ENCODE measurements at regions not wholly inside any gene's neighbourhood (a gene's known extent, or its start where the extent isn't known, plus 50 kb on each side); places are given as distances from the start of the nearest gene placed in this dataset.

- Mint-ChIP-seq H3K27ac (no peak overlapping the region), H3K27me3 (ENCODE audit: insufficient read depth) (no peaks in the 10 kb centered on the region), H3K9me3 (no peaks in the 10 kb centered on the region), H3K36me3 (ENCODE audit: low read depth) (no peaks in the 10 kb centered on the region), H3K4me1 (ENCODE audit: low read depth) (no peaks in the 10 kb centered on the region), H3K4me3 (no peak overlapping the region)
- intact Hi-C loops (cut with micrococcal nuclease), result no loop called here
- no peak for DNase-seq (ENCODE audit: low spot score)
Measured at GRCh38 chr4:138420471-138420870, 178.3 kb upstream of the SLC7A11 start.

- no peaks in the 10 kb centered on the region for H3K36me3 Mint-ChIP-seq (ENCODE audit: low read depth)
- intact Hi-C loops (cut with micrococcal nuclease), result no loop called here
- no peak overlapping the region for H3K27ac Mint-ChIP-seq
- no peak overlapping the region for H3K4me3 Mint-ChIP-seq
- DNase-seq (ENCODE audit: low spot score), result no peak
- no peaks in the 10 kb centered on the region for H3K4me1 Mint-ChIP-seq (ENCODE audit: low read depth)
- no peaks in the 10 kb centered on the region for H3K9me3 Mint-ChIP-seq
- no peaks in the 10 kb centered on the region for H3K27me3 Mint-ChIP-seq (ENCODE audit: insufficient read depth)
Measured at GRCh38 chr4:138414202-138414601, 172.1 kb upstream of the SLC7A11 start.

GRCh38 chr4:138413273-138413672 lies 171.1 kb upstream of the SLC7A11 start:
- no peak for DNase-seq (ENCODE audit: low spot score)
- Mint-ChIP-seq H3K36me3 (ENCODE audit: low read depth) (no peaks in the 10 kb centered on the region), H3K4me1 (ENCODE audit: low read depth) (no peaks in the 10 kb centered on the region), H3K9me3 (no peaks in the 10 kb centered on the region), H3K27ac (no peak overlapping the region), H3K27me3 (ENCODE audit: insufficient read depth) (no peaks in the 10 kb centered on the region), H3K4me3 (no peak overlapping the region)
- intact Hi-C loops (cut with micrococcal nuclease), result no loop called here

- no peaks in the 10 kb centered on the region for H3K27me3 Mint-ChIP-seq (ENCODE audit: insufficient read depth)
- H3K4me1 Mint-ChIP-seq (ENCODE audit: low read depth), result no peaks in the 10 kb centered on the region
- no peaks in the 10 kb centered on the region for H3K36me3 Mint-ChIP-seq (ENCODE audit: low read depth)
- H3K27ac Mint-ChIP-seq, result no peak overlapping the region
- H3K9me3 Mint-ChIP-seq, result no peaks in the 10 kb centered on the region
- DNase-seq (ENCODE audit: low spot score), result no peak
- intact Hi-C loops (cut with micrococcal nuclease), result no loop called here
- H3K4me3 Mint-ChIP-seq, result no peak overlapping the region
Measured at GRCh38 chr4:138412847-138413246, 170.7 kb upstream of the SLC7A11 start.

GRCh38 chr4:138410266-138410665 lies 168.1 kb upstream of the SLC7A11 start:
- Mint-ChIP-seq H3K27ac (no peak overlapping the region), H3K4me3 (no peak overlapping the region), H3K27me3 (ENCODE audit: insufficient read depth) (no peaks in the 10 kb centered on the region), H3K9me3 (no peaks in the 10 kb centered on the region), H3K4me1 (ENCODE audit: low read depth) (no peaks in the 10 kb centered on the region), H3K36me3 (ENCODE audit: low read depth) (no peaks in the 10 kb centered on the region)
- no peak for DNase-seq (ENCODE audit: low spot score)
- intact Hi-C loops (cut with micrococcal nuclease), result no loop called here

GRCh38 chr4:138409670-138410069 lies 167.5 kb upstream of the SLC7A11 start:
- H3K27me3 Mint-ChIP-seq (ENCODE audit: insufficient read depth), result no peaks in the 10 kb centered on the region
- DNase-seq (ENCODE audit: low spot score), result no peak
- intact Hi-C loops (cut with micrococcal nuclease), result no loop called here
- H3K9me3 Mint-ChIP-seq, result no peaks in the 10 kb centered on the region
- H3K27ac Mint-ChIP-seq, result no peak overlapping the region
- H3K4me1 Mint-ChIP-seq (ENCODE audit: low read depth), result no peaks in the 10 kb centered on the region
- no peak overlapping the region for H3K4me3 Mint-ChIP-seq
- H3K36me3 Mint-ChIP-seq (ENCODE audit: low read depth), result no peaks in the 10 kb centered on the region

- DNase-seq (ENCODE audit: low spot score), result no peak
- no peaks in the 10 kb centered on the region for H3K9me3 Mint-ChIP-seq
- H3K4me3 Mint-ChIP-seq, result no peak overlapping the region
- intact Hi-C loops (cut with micrococcal nuclease), result no loop called here
- H3K4me1 Mint-ChIP-seq (ENCODE audit: low read depth), result no peaks in the 10 kb centered on the region
- no peaks in the 10 kb centered on the region for H3K36me3 Mint-ChIP-seq (ENCODE audit: low read depth)
- H3K27me3 Mint-ChIP-seq (ENCODE audit: insufficient read depth), result no peaks in the 10 kb centered on the region
- no peak overlapping the region for H3K27ac Mint-ChIP-seq
Measured at GRCh38 chr4:138408758-138409157, 166.6 kb upstream of the SLC7A11 start.

GRCh38 chr4:138407329-138407728 lies 165.2 kb upstream of the SLC7A11 start:
- no peak for DNase-seq (ENCODE audit: low spot score)
- H3K27me3 Mint-ChIP-seq (ENCODE audit: insufficient read depth), result no peaks in the 10 kb centered on the region
- no peaks in the 10 kb centered on the region for H3K36me3 Mint-ChIP-seq (ENCODE audit: low read depth)
- no peak overlapping the region for H3K27ac Mint-ChIP-seq
- H3K4me1 Mint-ChIP-seq (ENCODE audit: low read depth), result no peaks in the 10 kb centered on the region
- no peaks in the 10 kb centered on the region for H3K9me3 Mint-ChIP-seq
- intact Hi-C loops (cut with micrococcal nuclease), result no loop called here
- no peak overlapping the region for H3K4me3 Mint-ChIP-seq

GRCh38 chr4:138406876-138407275 lies 164.7 kb upstream of the SLC7A11 start:
- Mint-ChIP-seq H3K4me1 (ENCODE audit: low read depth) (no peaks in the 10 kb centered on the region), H3K36me3 (ENCODE audit: low read depth) (no peaks in the 10 kb centered on the region), H3K27me3 (ENCODE audit: insufficient read depth) (no peaks in the 10 kb centered on the region), H3K9me3 (no peaks in the 10 kb centered on the region), H3K27ac (no peak overlapping the region), H3K4me3 (no peak overlapping the region)
- intact Hi-C loops (cut with micrococcal nuclease), result no loop called here
- DNase-seq (ENCODE audit: low spot score), result no peak

- Mint-ChIP-seq H3K4me1 (ENCODE audit: low read depth) (no peaks in the 10 kb centered on the region), H3K27me3 (ENCODE audit: insufficient read depth) (no peaks in the 10 kb centered on the region), H3K4me3 (no peak overlapping the region), H3K36me3 (ENCODE audit: low read depth) (no peaks in the 10 kb centered on the region), H3K9me3 (no peaks in the 10 kb centered on the region), H3K27ac (no peak overlapping the region)
- DNase-seq (ENCODE audit: low spot score), result no peak
- intact Hi-C loops (cut with micrococcal nuclease), result no loop called here
Measured at GRCh38 chr4:138405934-138406567, 163.9 kb upstream of the SLC7A11 start.

- Mint-ChIP-seq H3K27ac (no peak overlapping the region), H3K4me1 (ENCODE audit: low read depth) (no peaks in the 10 kb centered on the region), H3K27me3 (ENCODE audit: insufficient read depth) (no peaks in the 10 kb centered on the region), H3K36me3 (ENCODE audit: low read depth) (no peaks in the 10 kb centered on the region), H3K4me3 (no peak overlapping the region), H3K9me3 (no peaks in the 10 kb centered on the region)
- intact Hi-C loops (cut with micrococcal nuclease), result no loop called here
- DNase-seq (ENCODE audit: low spot score), result no peak
Measured at GRCh38 chr4:138405466-138405891, 163.3 kb upstream of the SLC7A11 start.

GRCh38 chr4:138404801-138405200 lies 162.7 kb upstream of the SLC7A11 start:
- intact Hi-C loops (cut with micrococcal nuclease), result no loop called here
- Mint-ChIP-seq H3K27ac (no peak overlapping the region), H3K36me3 (ENCODE audit: low read depth) (no peaks in the 10 kb centered on the region), H3K27me3 (ENCODE audit: insufficient read depth) (no peaks in the 10 kb centered on the region), H3K9me3 (no peaks in the 10 kb centered on the region), H3K4me1 (ENCODE audit: low read depth) (no peaks in the 10 kb centered on the region), H3K4me3 (no peak overlapping the region)
- no peak for DNase-seq (ENCODE audit: low spot score)

- Mint-ChIP-seq H3K36me3 (ENCODE audit: low read depth) (no peaks in the 10 kb centered on the region), H3K27ac (no peak overlapping the region), H3K27me3 (ENCODE audit: insufficient read depth) (no peaks in the 10 kb centered on the region), H3K4me1 (ENCODE audit: low read depth) (no peaks in the 10 kb centered on the region), H3K9me3 (no peaks in the 10 kb centered on the region), H3K4me3 (no peak overlapping the region)
- intact Hi-C loops (cut with micrococcal nuclease), result no loop called here
- DNase-seq (ENCODE audit: low spot score), result no peak
Measured at GRCh38 chr4:138404251-138404650, 162.1 kb upstream of the SLC7A11 start.

- Mint-ChIP-seq H3K27me3 (ENCODE audit: insufficient read depth) (no peaks in the 10 kb centered on the region), H3K9me3 (no peaks in the 10 kb centered on the region), H3K4me3 (no peak overlapping the region), H3K4me1 (ENCODE audit: low read depth) (no peaks in the 10 kb centered on the region), H3K27ac (no peak overlapping the region), H3K36me3 (ENCODE audit: low read depth) (no peaks in the 10 kb centered on the region)
- no peak for DNase-seq (ENCODE audit: low spot score)
- intact Hi-C loops (cut with micrococcal nuclease), result no loop called here
Measured at GRCh38 chr4:138401334-138401733, 159.2 kb upstream of the SLC7A11 start.

All from activated T-helper 1 cell treated with anti-CD3 and anti-CD28 coated beads, Interleukin-12 subunit alpha, Interleukin-12 subunit beta, Interleukin-2, Interleukin-4 antibody, amounts not matched to agents 30 ng/mL and 10 ng/mL and 1 ng/mL, durations not matched to agents 14 hours and 24 hours and 36 hours (primary cell).